ENCODE measurements at regions not wholly inside any gene's neighbourhood (a gene's known extent, or its start where the extent isn't known, plus 50 kb on each side); places are given as distances from the start of the nearest gene placed in this dataset.

DNA sequence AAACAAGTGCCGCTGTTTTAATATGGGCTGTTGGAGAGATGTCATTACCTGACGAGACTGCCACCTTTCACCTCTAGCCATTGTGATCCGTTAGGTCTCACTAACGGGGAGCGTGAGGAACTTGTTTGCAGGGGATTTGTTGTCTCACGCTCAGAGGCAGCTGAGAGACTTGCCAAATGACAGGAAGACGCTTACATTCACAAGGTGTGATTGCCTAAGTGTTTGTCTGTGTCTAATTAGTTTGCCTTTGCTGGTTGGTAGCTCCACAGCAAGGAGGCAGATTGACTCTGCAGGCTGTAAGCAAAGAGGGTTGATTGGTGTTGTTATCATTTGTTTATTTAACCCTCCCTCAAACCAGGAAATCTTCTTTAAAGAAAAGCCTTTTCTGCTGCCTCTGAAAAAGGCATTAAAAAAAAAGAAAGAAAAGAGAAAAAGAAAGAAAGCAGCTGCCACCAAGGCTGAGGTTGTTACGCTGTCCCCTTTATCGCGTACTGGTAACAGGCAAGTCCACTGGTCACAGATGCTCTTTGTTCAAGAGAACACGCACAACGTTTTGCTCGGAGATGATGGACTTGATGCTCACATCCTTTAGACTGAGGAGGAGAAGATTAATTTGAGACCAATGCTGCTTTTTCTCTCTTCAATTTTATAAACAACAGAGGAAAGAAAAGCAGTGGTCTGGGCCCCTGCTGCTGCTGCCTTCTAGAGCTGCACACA, 203.9 kb downstream of the ZNF326 start:
- H2BK15ac ChIP-seq (ENCODE audit: low read length) = no peak overlapping the region
- H3K79me1 ChIP-seq (ENCODE audit: low read depth, low read length) = no peaks in the 10 kb centered on the region
- peak; percentile 33 for DNase-seq (ENCODE audit: low spot score)
- peaks cover 0 to 17% of the 10 kb centered on the region in 2 donors for H3K4me1 ChIP-seq (ENCODE audit: control insufficient read depth in 2 of 2, insufficient read depth in 1 of 2, low read depth in 1 of 2, low read length in 2 of 2)
- H4K91ac ChIP-seq (ENCODE audit: low read depth, low read length, poor library complexity) = no peak overlapping the region
- H3K4ac ChIP-seq (ENCODE audit: low read length) = no peak overlapping the region
- no peak overlapping the region for H4K8ac ChIP-seq (ENCODE audit: low read depth, low read length)
- H2BK120ac ChIP-seq (ENCODE audit: low read depth, low read length) = no peak overlapping the region
- H3K4me3 ChIP-seq (ENCODE audit: low read length in 2 of 2) = no peak overlapping the region
- no peak overlapping the region for H3K18ac ChIP-seq (ENCODE audit: low read length)
- no CpG with 5 or more reads among the region's 13 CpGs for WGBS, 2 donors (ENCODE audit: extremely low coverage in 2 of 2, insufficient read length in 2 of 2, insufficient replicate concordance in 1 of 2)
- no peak overlapping the region for H2AFZ ChIP-seq (ENCODE audit: low read length)
- H2BK12ac ChIP-seq (ENCODE audit: low read length) = no peak overlapping the region
- no peaks in the 10 kb centered on the region for H3K36me3 ChIP-seq (replicated peaks in 1 of 2; ENCODE audit: control insufficient read depth in 2 of 2, insufficient read depth in 2 of 2, low read length in 2 of 2)
- H2BK5ac ChIP-seq (ENCODE audit: low read length) = no peak overlapping the region
- H3K27me3 ChIP-seq (ENCODE audit: control insufficient read depth in 3 of 3, insufficient read depth in 3 of 3, low read depth in 1 of 3, low read length in 3 of 3) = no peaks in the 10 kb centered on the region
- H3K4me2 ChIP-seq (ENCODE audit: insufficient read depth, low read length, poor library complexity, severe bottlenecking) = peak overlapping the region; percentile 28
- no peak overlapping the region for H3K27ac ChIP-seq (replicated peaks; ENCODE audit: low read length)
- no peak overlapping the region for H3K14ac ChIP-seq (ENCODE audit: low read length)
- H3K9me3 ChIP-seq (replicated peaks in 1 of 2; ENCODE audit: control insufficient read depth in 2 of 2, insufficient read depth in 1 of 2, low read depth in 1 of 2, low read length in 2 of 2) = no peaks in the 10 kb centered on the region
- no peak overlapping the region for H3K9ac ChIP-seq (ENCODE audit: low read depth, low read length, poor library complexity)
- H2AK5ac ChIP-seq (ENCODE audit: low read depth, low read length) = no peak overlapping the region
- H3K23ac ChIP-seq (ENCODE audit: low read depth, low read length, poor library complexity) = no peak overlapping the region

DNA sequence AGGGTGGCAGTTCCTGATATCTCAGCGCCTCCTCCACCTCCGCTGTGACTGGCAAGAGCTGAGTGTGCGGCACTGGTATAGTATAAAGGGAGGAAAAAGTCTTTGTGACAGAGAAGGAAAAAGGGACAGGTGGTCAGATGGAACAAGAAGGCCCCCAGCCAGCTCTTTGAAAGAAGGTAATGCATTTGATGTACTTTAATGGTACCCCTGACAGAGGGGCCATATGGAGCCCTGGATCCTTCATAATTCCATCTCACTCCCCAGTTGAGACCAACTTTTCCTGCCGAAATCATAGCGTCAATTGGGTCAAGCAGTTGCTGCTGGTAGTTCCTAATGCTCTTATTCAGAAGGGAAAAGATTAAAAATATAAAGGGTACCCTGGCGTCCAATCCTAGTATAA, 198.2 kb downstream of the ZNF326 start:
- WGBS, 2 donors (ENCODE audit: extremely low coverage in 2 of 2, insufficient read length in 2 of 2, insufficient replicate concordance in 1 of 2) = no CpG with 5 or more reads among the region's 6 CpGs
- no peak for DNase-seq (ENCODE audit: low spot score)
- Histone ChIP-seq H2AFZ (ENCODE audit: low read length) (no peak overlapping the region), H2AK5ac (ENCODE audit: low read depth, low read length) (no peak overlapping the region), H3K4me1 (ENCODE audit: control insufficient read depth in 2 of 2, insufficient read depth in 1 of 2, low read depth in 1 of 2, low read length in 2 of 2) (no peaks in the 10 kb centered on the region), H3K4me2 (ENCODE audit: insufficient read depth, low read length, poor library complexity, severe bottlenecking) (no peak overlapping the region), H2BK15ac (ENCODE audit: low read length) (no peak overlapping the region), H3K23ac (ENCODE audit: low read depth, low read length, poor library complexity) (no peak overlapping the region), H2BK12ac (ENCODE audit: low read length) (no peak overlapping the region), H3K36me3 (replicated peaks in 1 of 2; ENCODE audit: control insufficient read depth in 2 of 2, insufficient read depth in 2 of 2, low read length in 2 of 2) (no peaks in the 10 kb centered on the region), H2BK120ac (ENCODE audit: low read depth, low read length) (no peak overlapping the region), H3K27me3 (ENCODE audit: control insufficient read depth in 3 of 3, insufficient read depth in 3 of 3, low read depth in 1 of 3, low read length in 3 of 3) (no peaks in the 10 kb centered on the region), H3K14ac (ENCODE audit: low read length) (no peak overlapping the region), H4K8ac (ENCODE audit: low read depth, low read length) (no peak overlapping the region), H3K18ac (ENCODE audit: low read length) (no peak overlapping the region), H4K91ac (ENCODE audit: low read depth, low read length, poor library complexity) (no peak overlapping the region), H3K9ac (ENCODE audit: low read depth, low read length, poor library complexity) (no peak overlapping the region), H2BK5ac (ENCODE audit: low read length) (no peak overlapping the region), H3K9me3 (replicated peaks in 1 of 2; ENCODE audit: control insufficient read depth in 2 of 2, insufficient read depth in 1 of 2, low read depth in 1 of 2, low read length in 2 of 2) (no peaks in the 10 kb centered on the region), H3K79me1 (ENCODE audit: low read depth, low read length) (no peaks in the 10 kb centered on the region), H3K4ac (ENCODE audit: low read length) (no peak overlapping the region), H3K4me3 (ENCODE audit: low read length in 2 of 2) (no peak overlapping the region), H3K27ac (replicated peaks; ENCODE audit: low read length) (no peak overlapping the region)

DNA sequence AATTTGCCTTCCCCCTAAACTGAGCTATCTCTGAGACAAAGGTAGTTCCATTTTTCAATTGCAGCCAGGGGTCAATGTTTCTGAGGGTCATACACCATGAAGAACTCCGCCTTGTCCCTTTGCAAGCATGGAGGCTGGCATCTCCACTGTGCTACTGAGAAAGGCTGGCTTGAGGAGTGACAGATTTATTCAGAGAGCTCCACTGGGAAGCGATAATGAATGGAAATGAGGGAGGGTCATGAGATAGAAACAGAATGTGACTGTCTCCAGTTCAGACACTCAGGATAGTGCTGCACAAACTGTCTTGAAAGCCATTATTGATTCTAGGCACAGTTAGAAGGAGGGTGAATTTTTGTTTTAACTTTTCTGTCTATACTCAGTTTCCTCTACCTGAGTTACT, 197.5 kb downstream of the ZNF326 start:
- WGBS, 2 donors (ENCODE audit: extremely low coverage in 2 of 2, insufficient read length in 2 of 2, insufficient replicate concordance in 1 of 2) = no CpG with 5 or more reads among the region's 2 CpGs
- Histone ChIP-seq H3K4me3 (ENCODE audit: low read length in 2 of 2) (no peak overlapping the region), H2AFZ (ENCODE audit: low read length) (no peak overlapping the region), H3K18ac (ENCODE audit: low read length) (no peak overlapping the region), H3K4me2 (ENCODE audit: insufficient read depth, low read length, poor library complexity, severe bottlenecking) (no peak overlapping the region), H3K9ac (ENCODE audit: low read depth, low read length, poor library complexity) (no peak overlapping the region), H3K79me1 (ENCODE audit: low read depth, low read length) (no peaks in the 10 kb centered on the region), H4K91ac (ENCODE audit: low read depth, low read length, poor library complexity) (no peak overlapping the region), H3K36me3 (replicated peaks in 1 of 2; ENCODE audit: control insufficient read depth in 2 of 2, insufficient read depth in 2 of 2, low read length in 2 of 2) (no peaks in the 10 kb centered on the region), H3K27me3 (ENCODE audit: control insufficient read depth in 3 of 3, insufficient read depth in 3 of 3, low read depth in 1 of 3, low read length in 3 of 3) (no peaks in the 10 kb centered on the region), H2BK120ac (ENCODE audit: low read depth, low read length) (no peak overlapping the region), H2BK5ac (ENCODE audit: low read length) (no peak overlapping the region), H2BK15ac (ENCODE audit: low read length) (no peak overlapping the region), H3K4ac (ENCODE audit: low read length) (no peak overlapping the region), H2BK12ac (ENCODE audit: low read length) (no peak overlapping the region), H2AK5ac (ENCODE audit: low read depth, low read length) (no peak overlapping the region), H3K4me1 (ENCODE audit: control insufficient read depth in 2 of 2, insufficient read depth in 1 of 2, low read depth in 1 of 2, low read length in 2 of 2) (peaks cover 0 to 1% of the 10 kb centered on the region in 2 donors), H3K14ac (ENCODE audit: low read length) (no peak overlapping the region), H3K23ac (ENCODE audit: low read depth, low read length, poor library complexity) (no peak overlapping the region), H3K9me3 (replicated peaks in 1 of 2; ENCODE audit: control insufficient read depth in 2 of 2, insufficient read depth in 1 of 2, low read depth in 1 of 2, low read length in 2 of 2) (no peaks in the 10 kb centered on the region), H4K8ac (ENCODE audit: low read depth, low read length) (no peak overlapping the region), H3K27ac (replicated peaks; ENCODE audit: low read length) (no peak overlapping the region)
- DNase-seq (ENCODE audit: low spot score) = no peak

DNA sequence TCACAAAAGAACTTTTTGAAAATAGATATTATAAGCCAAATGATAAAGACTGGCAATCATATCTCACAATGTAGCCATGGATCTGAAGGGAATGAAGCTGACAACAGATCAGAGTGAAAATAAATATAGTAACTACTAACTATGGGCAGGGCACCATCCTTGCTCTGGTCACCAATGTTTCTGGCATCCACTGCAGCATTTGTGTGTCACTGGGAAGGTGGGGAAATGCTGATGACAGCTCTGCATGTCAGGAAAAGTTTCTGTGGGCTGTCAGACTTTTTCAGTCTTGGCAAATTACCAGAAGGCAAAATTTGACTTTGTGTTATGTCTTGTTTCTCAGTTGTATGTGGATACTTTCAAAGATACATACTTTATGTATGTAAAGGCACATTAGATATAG, 195.6 kb downstream of the ZNF326 start:
- Histone ChIP-seq H2BK15ac (ENCODE audit: low read length) (no peak overlapping the region), H4K91ac (ENCODE audit: low read depth, low read length, poor library complexity) (no peak overlapping the region), H3K14ac (ENCODE audit: low read length) (no peak overlapping the region), H2BK120ac (ENCODE audit: low read depth, low read length) (no peak overlapping the region), H4K8ac (ENCODE audit: low read depth, low read length) (no peak overlapping the region), H2BK5ac (ENCODE audit: low read length) (no peak overlapping the region), H3K4ac (ENCODE audit: low read length) (no peak overlapping the region), H2AFZ (ENCODE audit: low read length) (no peak overlapping the region), H3K4me1 (ENCODE audit: control insufficient read depth in 2 of 2, insufficient read depth in 1 of 2, low read depth in 1 of 2, low read length in 2 of 2) (peaks cover 0 to 5% of the 10 kb centered on the region in 2 donors), H2BK12ac (ENCODE audit: low read length) (no peak overlapping the region), H3K27me3 (ENCODE audit: control insufficient read depth in 3 of 3, insufficient read depth in 3 of 3, low read depth in 1 of 3, low read length in 3 of 3) (no peaks in the 10 kb centered on the region), H3K36me3 (replicated peaks in 1 of 2; ENCODE audit: control insufficient read depth in 2 of 2, insufficient read depth in 2 of 2, low read length in 2 of 2) (no peaks in the 10 kb centered on the region), H3K23ac (ENCODE audit: low read depth, low read length, poor library complexity) (no peak overlapping the region), H3K18ac (ENCODE audit: low read length) (no peak overlapping the region), H3K79me1 (ENCODE audit: low read depth, low read length) (no peaks in the 10 kb centered on the region), H3K9me3 (replicated peaks in 1 of 2; ENCODE audit: control insufficient read depth in 2 of 2, insufficient read depth in 1 of 2, low read depth in 1 of 2, low read length in 2 of 2) (no peaks in the 10 kb centered on the region), H3K4me2 (ENCODE audit: insufficient read depth, low read length, poor library complexity, severe bottlenecking) (no peak overlapping the region), H3K27ac (replicated peaks; ENCODE audit: low read length) (no peak overlapping the region), H3K4me3 (ENCODE audit: low read length in 2 of 2) (no peak overlapping the region), H3K9ac (ENCODE audit: low read depth, low read length, poor library complexity) (no peak overlapping the region), H2AK5ac (ENCODE audit: low read depth, low read length) (no peak overlapping the region)
- no peak for DNase-seq (ENCODE audit: low spot score)
